ENCODE measurements at regions not wholly inside any gene's neighbourhood (a gene's known extent, or its start where the extent isn't known, plus 50 kb on each side); places are given as distances from the start of the nearest gene placed in this dataset.

GRCh38 chr4:98801259-98801725, 127.6 kb downstream of the EIF4E start:
- Histone ChIP-seq H3K4me3 (ENCODE audit: insufficient read depth, low read depth, low read length) (no peak overlapping the region), H3K27ac (ENCODE audit: insufficient read depth, low read length) (no peak overlapping the region), H2BK20ac (ENCODE audit: low read depth, low read length) (no peak overlapping the region), H4K5ac (ENCODE audit: low read depth, low read length) (no peak overlapping the region), H3K14ac (replicated peaks; ENCODE audit: low read depth, low read length) (no peak overlapping the region), H3K4me2 (ENCODE audit: low read depth, low read length) (no peak overlapping the region), H3K56ac (ENCODE audit: extremely low read depth, insufficient read depth, low read length) (no peak overlapping the region), H2BK15ac (ENCODE audit: low read depth, low read length) (no peak overlapping the region), H3K4ac (ENCODE audit: low read depth, low read length) (no peak overlapping the region), H3K18ac (ENCODE audit: low read depth, low read length) (no peak overlapping the region), H2BK120ac (ENCODE audit: low read depth, low read length) (no peak overlapping the region), H2AK5ac (ENCODE audit: low read depth, low read length) (no peak overlapping the region), H3K9ac (ENCODE audit: low read depth, low read length) (no peak overlapping the region), H2AFZ (replicated peaks; ENCODE audit: low read length, poor library complexity) (no peak overlapping the region), H3K9me1 (ENCODE audit: insufficient read depth, low read length) (no peaks in the 10 kb centered on the region), H4K8ac (ENCODE audit: low read depth in 2 of 2, low read length in 2 of 2) (no peak overlapping the region), H3K9me3 (ENCODE audit: control insufficient read depth, insufficient read depth, low read length) (no peaks in the 10 kb centered on the region), H2AK9ac (replicated peaks; ENCODE audit: low read depth, low read length, poor library complexity) (no peak overlapping the region), H3K79me1 (ENCODE audit: low read depth in 1 of 2, low read length in 2 of 2) (no peaks in the 10 kb centered on the region), H3K36me3 (ENCODE audit: control insufficient read depth, insufficient read depth, low read length) (no peaks in the 10 kb centered on the region), H4K91ac (ENCODE audit: insufficient read depth, low read depth, low read length) (no peak overlapping the region), H3K4me1 (ENCODE audit: control insufficient read depth, insufficient read depth, low read length) (no peaks in the 10 kb centered on the region), H3K23ac (ENCODE audit: low read depth, low read length) (no peak overlapping the region), H3K27me3 (ENCODE audit: control insufficient read depth, insufficient read depth, low read length) (peaks cover 10% of the 10 kb centered on the region), H4K20me1 (ENCODE audit: insufficient read depth, low read length) (no peaks in the 10 kb centered on the region), H2BK5ac (ENCODE audit: low read depth, low read length, poor library complexity, severe bottlenecking) (no peak overlapping the region)
- no TSS peak for BruUV-seq (replicated peaks)
- ChIA-PET POLR2A (ENCODE audit: unreplicated experiment) (no interaction called here), CTCF (no interaction called here)
- no peak for TF ChIP-seq FOS (IDR thresholded peaks at IDR 0.05; ENCODE audit: low read depth, low read length)
- intact Hi-C loops (cut with micrococcal nuclease) (no loop called here), dilution Hi-C loops (cut with HindIII; ENCODE audit: low sequenced_read_pairs, unreplicated experiment) (no loop called here), in situ Hi-C loops (cut with MboI; ENCODE audit: low sequenced_read_pairs) (no loop called here)
- ATAC-seq (ENCODE audit: low read depth) (no peak), DNase-seq (no peak)
- 90% methylated on average over 2 of the region's 6 CpGs; no CpG with 5 or more reads in 1 of the 2 experiments for WGBS, 2 experiments (ENCODE audit: extremely low coverage in 2 of 2, insufficient read length in 1 of 2)
